ENCODE measurements at regions not wholly inside any gene's neighbourhood (a gene's known extent, or its start where the extent isn't known, plus 50 kb on each side); places are given as distances from the start of the nearest gene placed in this dataset.

DNA sequence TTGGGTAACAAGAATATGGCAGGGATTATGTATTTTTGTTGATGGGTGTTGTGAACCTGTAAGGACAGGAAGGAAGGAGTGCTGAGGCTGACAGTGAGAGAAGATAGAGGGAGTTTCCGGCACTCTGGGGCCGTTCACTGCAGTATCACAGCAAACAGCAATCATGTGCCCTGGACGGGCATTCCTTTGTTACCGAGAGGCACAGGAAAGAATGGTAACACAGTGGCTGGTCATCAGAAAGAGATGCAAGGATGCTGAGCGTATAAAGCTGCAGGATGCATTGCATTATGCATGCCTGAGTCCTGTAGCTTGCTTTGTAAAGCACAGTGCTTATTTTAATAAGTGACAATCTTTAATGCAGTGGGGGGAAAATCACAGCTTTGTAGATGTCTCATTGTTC, 286.8 kb downstream of the RPS24 start:
- no peak for DNase-seq (ENCODE audit: low read depth)

DNA sequence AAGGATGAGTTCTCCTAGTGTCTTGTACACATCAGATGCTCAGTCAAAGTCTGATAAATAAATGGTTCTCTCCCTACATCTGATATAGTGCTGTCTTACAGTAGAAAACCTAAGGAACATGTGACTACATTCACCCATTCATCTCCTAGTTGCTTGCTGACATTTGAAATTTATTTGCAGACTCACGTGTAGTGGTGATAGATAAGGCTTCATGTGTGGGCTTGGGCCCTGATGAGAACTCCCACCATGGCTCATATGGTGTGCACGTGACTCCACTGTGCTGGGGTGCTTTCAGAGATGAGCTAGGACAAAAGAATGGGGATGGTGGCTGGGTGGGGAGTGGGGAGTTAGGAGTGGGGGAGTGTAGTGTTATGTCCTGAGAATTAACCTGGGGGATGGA, 287.3 kb downstream of the RPS24 start:
- DNase-seq (ENCODE audit: low read depth) = no peak

DNA sequence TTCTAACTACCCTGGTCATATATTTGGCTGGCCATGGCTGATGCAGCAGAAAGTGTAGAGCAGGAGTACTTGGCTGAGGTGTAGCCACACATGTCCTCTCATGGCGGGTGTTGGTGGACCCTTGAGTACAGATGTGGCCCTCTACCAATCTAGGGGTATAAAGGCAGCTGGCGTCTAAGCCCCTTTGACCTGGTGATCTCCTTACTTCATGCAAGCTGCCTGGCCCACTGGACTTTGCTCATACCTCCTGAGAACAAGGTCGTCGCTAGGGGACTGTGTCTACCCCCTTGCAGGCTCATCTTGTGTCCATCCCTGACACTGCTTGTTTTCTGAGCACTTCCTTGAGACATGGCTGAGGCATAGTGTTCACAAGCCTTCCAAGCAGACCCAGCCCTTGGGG, 287.8 kb downstream of the RPS24 start:
- DNase-seq (ENCODE audit: low read depth) = no peak

DNA sequence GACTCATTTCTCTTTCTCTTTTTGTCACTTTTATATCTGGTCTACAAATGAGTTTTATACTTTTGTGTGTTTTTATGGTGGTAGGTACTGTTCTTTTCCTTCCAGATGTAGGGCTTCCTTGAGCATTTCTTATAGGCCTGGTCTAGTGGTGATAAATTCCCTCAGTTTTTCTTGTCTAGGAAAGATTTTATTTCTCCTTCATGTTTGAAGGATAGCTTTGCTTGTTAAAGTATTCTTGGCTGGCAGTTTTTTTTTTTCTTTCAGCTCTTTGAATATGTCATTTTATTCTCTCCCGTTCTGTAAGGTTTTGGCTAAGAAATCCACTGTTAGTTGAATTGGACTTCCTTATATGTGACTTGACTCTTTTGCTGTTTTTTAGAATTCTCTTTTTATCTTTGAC, 292.7 kb downstream of the RPS24 start:
- DNase-seq (ENCODE audit: low read depth) = no peak

DNA sequence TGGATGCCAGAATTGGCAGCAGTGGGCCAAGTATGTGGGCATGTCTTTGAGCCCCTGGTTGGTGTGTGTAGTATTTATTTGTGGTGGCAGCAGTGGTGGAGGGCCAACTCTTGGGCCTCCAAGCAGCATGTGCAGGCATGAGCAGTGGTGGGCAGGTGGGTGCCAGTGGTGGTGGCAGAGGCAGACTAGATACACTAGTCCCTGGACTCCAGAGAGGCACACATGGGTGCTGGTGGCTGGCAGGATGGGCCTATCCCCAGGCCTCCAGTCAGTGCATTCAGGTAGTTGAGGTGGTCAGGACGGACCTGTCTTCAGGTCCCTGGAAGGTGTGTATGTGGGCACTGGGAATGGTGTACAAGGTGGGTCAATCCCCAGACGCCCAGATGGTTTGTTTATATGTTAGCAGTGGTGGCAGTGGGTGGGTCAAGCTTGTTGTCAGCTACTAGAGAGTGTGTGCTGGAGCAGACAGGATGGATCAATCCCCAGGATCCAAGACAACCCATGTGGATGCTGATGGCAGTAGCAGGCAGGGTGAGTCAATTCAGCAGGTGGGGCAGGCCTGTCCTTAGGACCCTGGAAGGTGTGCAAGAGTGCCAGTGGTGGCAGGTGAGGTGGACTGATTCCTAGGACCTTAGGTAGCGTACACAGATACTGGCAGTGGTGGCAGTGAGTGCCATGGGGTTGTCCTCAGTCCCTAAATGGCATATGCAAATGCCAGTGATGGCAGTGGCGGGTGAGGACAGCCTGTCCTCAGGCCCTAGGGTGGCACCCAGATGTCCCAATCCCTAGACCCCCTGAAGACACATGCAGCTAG, 294.3 kb downstream of the RPS24 start:
- DNase-seq (ENCODE audit: low read depth) = no peak

DNA sequence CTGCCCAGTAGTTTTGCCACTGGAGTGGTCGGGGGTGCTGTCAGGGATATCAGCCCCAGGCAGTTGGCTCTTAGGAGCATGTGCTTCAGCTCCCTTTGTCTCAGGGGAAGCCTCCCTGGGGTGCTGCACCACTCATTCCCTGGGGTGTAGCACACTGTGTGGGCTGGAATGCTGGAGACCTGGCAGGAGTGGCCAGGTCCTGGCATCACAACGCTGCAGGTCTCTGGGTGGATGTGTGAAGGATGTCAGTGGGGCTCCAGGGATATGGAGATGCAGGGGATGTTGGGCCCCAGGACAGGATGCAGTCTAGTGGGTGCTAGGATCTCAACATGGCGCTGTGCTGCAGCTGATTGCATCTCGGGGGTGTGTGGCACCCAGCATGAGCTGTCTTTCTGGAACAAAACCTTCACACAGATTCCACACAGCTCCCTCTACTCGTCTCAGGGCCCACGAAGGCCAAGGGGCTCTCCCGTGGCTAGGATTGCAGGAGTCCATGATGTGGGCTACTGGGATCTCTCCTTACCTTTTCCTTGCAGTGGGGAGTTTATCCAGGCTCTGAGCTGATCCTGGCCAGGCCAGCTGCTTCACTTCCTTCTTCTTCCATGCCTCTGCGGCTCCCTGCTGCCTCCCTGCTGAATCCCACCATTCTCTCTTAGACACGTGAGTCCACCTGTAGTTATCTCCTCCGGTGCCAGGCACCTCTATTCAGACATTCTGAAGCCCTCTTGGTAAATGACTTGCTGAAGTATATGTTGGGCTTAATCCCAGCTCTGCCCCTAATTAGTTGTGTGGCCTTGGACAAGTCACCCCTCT, 295.1 kb downstream of the RPS24 start:
- DNase-seq (ENCODE audit: low read depth) = no peak

DNA sequence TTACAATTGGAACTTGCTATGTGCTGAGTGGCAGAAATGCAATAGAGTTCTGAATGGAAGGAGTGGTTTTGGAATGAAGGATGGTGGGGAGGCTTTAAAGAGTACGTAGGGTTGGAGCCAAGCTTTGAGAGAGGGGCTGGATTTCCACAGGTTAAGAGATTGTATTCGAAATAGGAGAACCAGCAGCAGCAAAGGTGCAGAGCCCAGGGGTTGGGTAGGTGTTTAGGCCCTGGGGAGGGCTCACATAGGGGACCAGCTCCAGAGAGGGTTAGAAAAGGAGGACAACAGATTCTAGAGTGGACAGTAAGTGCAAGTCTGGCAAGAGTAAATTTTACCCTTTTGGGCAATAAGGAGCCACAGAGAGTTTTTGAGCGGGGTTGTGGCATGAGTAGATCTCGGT, 297.2 kb downstream of the RPS24 start:
- DNase-seq (ENCODE audit: low read depth) = no peak

DNA sequence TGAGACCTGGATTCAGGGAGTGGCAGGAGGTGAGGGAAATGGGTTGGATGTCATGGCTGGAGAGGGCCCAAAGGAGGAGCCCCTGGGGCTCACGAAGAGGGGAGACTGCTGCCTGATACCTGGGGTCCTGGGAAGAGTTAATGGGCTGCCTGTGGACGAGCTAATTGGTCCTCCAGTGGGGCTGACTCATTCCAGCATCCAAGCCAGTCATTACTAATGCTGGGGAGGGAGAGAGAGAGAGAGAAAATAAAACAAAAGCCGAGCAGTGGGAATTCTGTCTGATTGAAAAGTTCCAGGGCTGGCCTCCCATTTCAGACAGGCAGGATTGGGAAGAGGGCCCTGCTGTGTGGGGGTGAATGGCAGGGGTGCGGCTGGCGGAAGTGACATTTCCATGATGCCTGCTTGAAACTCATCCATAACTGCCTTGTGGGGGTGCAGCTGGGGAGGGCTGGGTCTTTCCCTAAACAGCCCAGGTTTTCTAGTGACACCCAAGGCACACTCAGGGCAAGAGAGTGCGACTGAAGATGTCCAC, 297.8 kb downstream of the RPS24 start:
- no peak for DNase-seq (ENCODE audit: low read depth)

DNA sequence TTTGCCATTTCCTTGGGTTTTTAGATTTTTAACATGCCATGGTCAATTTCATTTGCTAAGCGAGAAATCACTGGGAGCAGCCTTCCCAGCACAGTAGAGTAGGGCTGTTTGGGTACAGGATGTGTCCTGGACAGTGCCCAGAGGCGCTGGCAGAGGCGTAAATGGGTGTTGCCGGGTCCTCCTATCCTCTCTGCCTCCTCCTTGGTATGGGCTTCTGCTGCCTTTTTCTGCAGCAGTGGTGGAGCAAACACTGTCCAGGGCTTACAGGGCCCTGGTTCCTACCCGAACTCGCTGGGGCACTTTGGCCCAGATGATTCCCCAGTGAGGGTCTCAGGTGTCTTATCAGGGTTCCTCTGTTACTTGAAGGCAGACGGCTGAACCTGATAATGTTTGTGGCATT, 298.3 kb downstream of the RPS24 start:
- DNase-seq (ENCODE audit: low read depth) = no peak

DNA sequence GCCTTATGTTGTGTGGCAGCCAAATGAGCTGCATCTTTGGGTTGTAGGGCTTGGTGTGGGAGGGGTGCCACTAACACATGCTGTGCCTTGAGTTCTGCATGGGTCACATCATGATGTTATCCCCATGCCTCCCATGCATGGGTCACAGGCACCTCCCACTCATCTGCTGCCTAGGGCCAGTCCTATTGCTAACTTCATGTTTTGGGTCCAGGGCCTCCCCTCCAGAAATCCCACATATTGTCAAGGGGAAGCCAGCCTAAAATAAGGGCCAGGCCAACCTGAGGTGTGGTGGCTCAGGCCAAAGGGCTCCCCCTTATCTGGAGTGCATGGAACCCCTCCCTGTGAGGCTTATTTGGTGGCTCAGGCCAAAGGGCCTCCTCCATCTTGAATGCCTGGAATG, 299.0 kb downstream of the RPS24 start:
- DNase-seq (ENCODE audit: low read depth) = no peak

DNA sequence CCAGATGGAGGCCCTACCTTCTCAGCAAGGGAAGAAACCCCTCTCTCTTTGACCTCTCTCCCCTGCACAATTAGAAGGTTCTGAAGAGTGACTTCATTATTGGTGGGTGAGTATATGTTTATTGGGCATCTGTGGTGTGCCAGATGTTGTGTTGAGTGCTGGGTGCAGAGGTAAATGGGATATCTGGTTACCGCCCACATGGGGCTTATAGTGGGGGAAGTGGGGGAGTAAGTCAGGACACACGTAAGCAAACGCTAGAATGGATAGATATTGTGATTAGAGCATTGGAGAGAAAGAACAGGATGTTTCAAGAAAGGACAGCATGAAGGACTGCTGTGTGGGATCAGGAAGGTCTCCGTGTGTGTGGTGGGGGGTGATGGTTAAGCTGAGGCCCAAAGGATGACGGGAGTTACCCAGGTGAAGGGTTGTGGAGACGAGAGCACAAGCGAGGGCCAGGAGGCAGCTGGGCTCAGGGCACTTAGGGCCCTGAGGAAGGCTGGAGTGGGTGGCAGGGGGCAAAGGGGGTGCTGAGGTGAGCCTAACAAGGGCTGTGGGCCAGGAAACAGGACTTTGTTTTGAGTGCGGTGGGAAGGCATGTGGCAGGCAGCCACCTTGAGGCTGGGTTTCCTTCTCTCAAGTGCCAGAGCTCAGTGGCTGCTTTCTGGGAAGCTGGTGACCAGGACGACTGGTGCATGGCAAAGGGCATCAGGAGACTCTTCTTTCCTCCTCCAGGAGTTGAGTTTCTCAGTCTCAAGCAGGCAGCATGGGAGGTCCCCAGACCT, 299.9 kb downstream of the RPS24 start:
- DNase-seq (ENCODE audit: low read depth) = no peak

DNA sequence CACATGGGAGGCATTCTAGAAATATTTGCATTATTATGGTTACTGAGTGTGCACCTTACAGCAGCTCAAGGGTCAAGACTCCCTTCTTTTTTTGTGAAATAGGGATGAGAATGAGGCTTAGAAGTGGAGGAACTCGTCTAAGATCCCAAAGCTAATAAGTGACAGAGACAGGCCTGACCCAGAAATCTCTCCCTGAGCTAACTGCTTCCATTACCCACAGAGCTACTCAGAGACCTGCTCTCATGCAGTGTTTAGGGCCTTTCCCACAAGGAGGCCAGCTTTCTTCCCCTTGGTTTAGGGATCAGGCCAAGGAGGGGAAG, 301.7 kb downstream of the RPS24 start:
- DNase-seq (ENCODE audit: low read depth) = no peak

DNA sequence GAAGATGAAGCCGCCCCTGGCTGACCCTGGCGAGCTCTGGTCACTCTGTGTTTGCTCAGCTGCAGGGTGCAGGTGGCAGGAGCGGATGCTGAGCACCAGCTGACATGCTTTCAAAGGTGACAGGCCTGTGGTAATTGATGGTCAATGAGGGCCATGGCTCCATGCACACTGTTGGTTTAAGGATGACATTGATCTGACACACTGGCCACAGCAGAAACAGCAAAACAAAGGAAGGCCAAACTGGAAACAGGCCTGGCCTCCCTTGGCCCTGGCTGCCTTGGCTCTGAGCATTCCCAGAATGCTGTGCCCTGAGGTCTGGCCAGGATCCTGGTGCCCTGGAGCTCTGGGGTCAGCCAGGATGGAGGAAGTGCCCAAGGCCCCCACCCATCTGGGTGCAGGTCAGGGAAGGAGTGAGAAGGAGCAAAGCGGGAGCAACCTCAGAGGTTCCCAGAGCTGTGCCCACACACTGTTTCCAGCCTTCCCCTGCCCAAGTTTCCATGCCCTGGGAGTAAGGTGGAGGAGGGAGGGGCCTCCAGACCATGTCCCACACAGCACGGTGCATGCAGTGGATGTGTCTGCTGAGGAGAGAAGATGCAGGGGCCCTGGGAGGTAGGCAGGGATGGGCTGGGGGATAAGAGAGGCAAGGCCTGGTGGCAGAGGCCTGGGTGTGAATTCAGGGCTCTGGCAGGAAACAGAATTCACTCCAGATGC, 302.2 kb downstream of the RPS24 start:
- no peak for DNase-seq (ENCODE audit: low read depth)

DNA sequence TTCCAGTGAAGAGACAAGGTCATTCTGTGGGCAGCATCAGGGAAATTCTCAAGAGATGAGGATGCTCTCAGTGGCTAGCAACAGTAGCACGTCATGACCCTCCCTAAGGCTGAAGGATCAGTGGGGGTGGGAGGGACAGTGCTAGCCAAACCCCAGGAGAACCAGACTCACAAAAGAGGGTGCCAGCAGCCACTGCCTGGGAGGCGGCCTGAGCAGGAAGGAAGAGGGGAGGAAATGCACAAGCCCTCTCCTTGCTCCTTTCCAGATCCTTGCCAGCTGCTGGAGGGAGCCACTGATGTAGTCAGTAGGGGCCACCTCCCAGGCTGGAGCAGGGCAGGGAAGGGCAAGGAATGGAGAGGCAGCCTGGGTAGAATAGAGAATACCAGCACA, 302.7 kb downstream of the RPS24 start:
- peak; percentile 55 for DNase-seq (ENCODE audit: low read depth)

DNA sequence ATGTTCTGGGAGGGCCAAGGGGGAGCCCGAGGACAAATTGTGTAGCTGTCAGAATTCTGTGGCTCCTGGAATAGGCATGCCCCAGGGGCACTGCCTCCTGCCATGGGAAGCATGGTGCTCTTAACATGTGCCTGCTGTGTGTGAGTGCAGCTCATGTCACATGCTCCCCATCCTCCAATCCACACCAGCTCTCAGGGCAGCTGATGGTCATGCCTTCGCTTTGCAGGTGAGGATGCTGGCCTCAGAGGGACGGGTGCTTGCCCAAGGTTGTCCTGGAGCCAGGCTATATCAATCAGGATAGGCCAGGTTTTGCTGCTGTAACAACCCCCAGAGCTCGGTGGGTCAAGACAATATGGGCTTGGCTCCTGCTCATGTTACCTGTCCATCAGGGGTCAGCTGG, 303.4 kb downstream of the RPS24 start:
- no peak for DNase-seq (ENCODE audit: low read depth)

DNA sequence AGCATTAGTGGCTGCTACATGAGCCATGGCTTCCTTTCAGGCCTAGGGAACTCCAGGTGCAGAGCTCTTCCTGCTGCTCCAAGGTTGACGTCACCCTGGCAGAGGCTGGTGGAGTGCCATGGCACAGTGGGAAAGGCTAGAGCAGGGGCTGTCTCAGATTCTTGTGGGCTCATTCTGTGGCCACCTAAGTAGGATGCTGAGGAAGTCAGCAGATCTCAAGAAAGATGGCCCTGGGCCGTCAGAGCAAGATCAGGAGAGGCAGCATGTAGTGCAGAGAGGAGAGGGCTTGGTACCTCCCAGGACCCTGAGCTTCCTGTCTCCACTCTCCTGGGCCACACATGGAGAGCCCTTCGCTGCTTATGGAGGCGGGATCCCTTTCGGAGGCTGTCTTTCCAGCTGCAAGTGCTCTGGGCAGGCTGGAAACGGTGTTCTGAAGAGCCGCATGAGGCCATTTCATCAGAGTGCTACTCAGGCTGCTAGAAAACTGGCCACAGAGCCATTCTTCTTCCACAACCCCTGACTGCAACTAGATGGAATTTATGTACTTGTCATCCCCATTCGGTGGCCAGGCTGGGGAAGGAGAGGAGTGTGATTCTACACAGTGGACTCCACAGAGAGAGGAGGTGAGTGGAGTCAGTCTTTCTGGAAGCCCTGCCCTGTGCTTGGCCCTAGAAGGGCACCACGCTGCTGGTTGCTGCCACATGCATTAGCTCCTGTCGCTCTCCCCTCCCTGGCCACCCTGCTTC, 304.2 kb downstream of the RPS24 start:
- DNase-seq (ENCODE audit: low read depth) = no peak

DNA sequence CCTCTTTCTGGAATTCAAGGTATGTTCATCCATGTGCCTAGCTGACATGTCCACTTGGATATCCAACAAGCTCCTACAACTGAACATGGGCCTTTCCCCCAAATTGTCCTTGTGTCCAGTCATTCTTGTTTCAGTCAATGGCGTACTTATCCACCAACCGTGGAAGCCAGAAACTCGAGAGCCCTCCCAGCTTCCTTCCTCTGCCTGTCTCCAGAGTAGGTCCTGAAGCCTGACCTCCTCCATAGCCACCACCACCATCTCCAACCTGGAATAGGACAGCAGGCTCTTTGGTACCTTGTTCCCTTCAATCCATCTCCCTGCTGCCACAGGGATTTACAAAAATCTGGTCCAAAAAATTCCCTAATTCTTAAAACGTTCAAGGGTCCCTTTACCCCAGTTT, 305.1 kb downstream of the RPS24 start:
- no peak for DNase-seq (ENCODE audit: low read depth)

DNA sequence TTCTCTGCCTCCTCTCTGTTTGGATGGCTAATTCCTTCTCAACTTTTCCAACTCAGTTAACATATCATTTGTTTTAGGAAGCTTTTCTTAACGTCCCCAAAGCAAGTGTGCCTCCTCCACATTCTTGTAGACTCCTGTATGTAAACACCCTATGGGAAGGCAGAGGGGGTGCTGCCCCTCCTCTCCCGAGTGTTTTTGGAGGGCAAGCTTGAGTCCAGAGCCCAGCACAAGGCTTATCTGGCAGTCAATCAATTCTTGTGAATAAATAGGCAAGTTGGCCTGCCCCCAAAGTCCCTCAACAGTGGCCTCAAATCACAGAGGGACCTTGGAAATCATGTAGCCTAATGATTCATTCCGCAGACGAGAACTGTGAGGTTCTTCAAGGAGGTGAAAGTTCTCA, 305.6 kb downstream of the RPS24 start:
- no peak for DNase-seq (ENCODE audit: low read depth)

DNA sequence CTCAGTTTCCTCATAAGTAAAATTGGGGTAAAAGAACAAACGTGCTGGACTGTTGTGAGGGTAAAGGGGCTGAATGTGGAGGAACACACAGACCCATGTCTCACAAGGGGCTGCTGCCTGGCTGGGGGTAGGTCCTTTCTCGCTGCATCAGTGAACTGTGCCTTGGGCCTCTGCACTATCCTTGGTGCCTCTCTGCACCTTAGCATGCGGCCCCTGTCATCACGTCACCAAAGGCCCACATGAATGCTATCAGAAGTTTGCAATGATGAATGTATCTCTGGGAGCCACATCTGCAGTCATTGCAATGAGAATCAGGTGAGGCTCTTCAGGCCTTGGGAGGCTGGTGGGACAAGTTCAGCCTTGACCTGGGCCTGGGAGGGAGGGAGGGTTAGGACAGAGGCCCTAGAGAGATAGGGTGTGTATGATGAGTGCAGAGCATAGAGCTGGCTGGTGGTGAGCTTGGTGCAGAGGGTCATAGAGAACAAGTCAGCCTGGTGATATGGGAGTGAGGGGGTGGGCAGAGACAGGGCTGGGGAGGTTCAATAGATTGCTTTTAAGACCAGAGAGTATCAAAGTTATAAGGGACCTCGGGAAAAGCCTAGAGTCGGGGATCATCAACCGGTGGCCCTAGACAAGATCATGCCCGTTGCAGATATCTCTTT, 308.4 kb downstream of the RPS24 start:
- DNase-seq (ENCODE audit: low read depth) = no peak

DNA sequence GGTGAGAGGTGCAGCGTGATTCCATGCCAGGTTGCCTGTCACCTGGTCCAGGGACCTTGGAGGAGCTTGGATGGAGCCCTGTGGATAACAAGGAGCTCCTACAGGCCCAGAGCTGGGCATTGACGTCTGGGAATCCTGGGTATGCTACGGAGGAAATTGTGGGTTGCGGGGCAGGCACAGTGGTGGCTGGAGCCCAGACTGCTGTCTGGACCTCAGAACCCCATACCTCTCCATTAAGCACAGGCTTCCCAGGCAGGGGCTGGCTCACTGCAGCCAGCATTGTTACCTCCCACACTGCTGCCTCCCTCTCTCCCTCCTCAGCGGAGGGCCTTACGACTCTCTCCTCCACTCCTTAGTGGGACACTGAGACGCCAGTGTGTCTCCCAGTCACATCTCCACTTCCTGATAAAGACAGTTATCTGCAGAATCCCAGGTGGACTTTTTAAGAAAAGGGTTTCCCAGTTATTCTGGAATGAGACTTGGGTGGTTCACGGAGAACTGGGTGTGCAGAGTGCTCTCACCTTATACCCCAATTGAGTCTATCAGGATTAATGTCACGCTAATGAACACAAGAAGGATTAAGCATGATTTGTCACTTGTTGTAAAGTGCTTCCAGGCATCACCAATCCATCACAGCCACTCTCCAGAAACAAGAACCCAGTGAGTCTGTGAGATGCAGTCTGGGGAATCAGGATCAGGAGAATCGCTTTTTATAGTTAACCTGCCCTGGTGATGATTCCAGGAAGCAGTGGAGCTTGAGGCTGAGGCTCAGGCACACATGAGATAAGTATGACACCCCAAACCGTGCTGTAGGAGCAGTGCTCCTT, 309.4 kb downstream of the RPS24 start:
- DNase-seq (ENCODE audit: low read depth) = no peak

Measured in non-pigmented ciliary epithelial cell (primary cell).